Glutamatergic neuron (in vitro differentiated cells): ENCODE measurements at regions not wholly inside any gene's neighbourhood (a gene's known extent, or its start where the extent isn't known, plus 50 kb on each side); places are given as distances from the start of the nearest gene placed in this dataset.

ENCODE experiments used
- DNase-seq: peaks from one replicate; pipeline ENCODE4 v3.0.0; 2022
- H3K27ac Mint-ChIP-seq: one replicate; pipeline ENCODE4 v1.8.0; 2020; ENCODE audit warnings: mild to moderate bottlenecking, mixed read lengths, inconsistent platforms; ENCODE audit not compliant: unreplicated experiment
- H3K27me3 Mint-ChIP-seq: one replicate; pipeline ENCODE4 v1.8.0; 2020; ENCODE audit warnings: mild to moderate bottlenecking, moderate library complexity, mixed read lengths, inconsistent platforms; ENCODE audit not compliant: unreplicated experiment
- H3K36me3 Mint-ChIP-seq: one replicate; pipeline ENCODE4 v1.8.0; 2020; ENCODE audit warnings: mild to moderate bottlenecking, mixed read lengths, inconsistent platforms; ENCODE audit not compliant: unreplicated experiment
- H3K4me1 Mint-ChIP-seq: one replicate; pipeline ENCODE4 v1.8.0; 2020; ENCODE audit warnings: mild to moderate bottlenecking, low read depth, mixed read lengths, inconsistent platforms; ENCODE audit not compliant: unreplicated experiment
- H3K4me3 Mint-ChIP-seq: one replicate; pipeline ENCODE4 v1.8.0; 2020; ENCODE audit warnings: mild to moderate bottlenecking, mixed read lengths, inconsistent platforms; ENCODE audit not compliant: unreplicated experiment
- H3K9me3 Mint-ChIP-seq: one replicate; pipeline ENCODE4 v1.8.0; 2020; ENCODE audit warnings: mild to moderate bottlenecking, moderate library complexity, mixed read lengths, inconsistent platforms; ENCODE audit not compliant: unreplicated experiment
- TF ChIP-seq, protein P1 (sequence below): fragments of 200-600 bp; sonication (generic); IDR thresholded peaks from one replicate; pipeline ENCODE4 v1.5.0; 2021; ENCODE audit not compliant: partially characterized antibody, unreplicated experiment

DNA sequence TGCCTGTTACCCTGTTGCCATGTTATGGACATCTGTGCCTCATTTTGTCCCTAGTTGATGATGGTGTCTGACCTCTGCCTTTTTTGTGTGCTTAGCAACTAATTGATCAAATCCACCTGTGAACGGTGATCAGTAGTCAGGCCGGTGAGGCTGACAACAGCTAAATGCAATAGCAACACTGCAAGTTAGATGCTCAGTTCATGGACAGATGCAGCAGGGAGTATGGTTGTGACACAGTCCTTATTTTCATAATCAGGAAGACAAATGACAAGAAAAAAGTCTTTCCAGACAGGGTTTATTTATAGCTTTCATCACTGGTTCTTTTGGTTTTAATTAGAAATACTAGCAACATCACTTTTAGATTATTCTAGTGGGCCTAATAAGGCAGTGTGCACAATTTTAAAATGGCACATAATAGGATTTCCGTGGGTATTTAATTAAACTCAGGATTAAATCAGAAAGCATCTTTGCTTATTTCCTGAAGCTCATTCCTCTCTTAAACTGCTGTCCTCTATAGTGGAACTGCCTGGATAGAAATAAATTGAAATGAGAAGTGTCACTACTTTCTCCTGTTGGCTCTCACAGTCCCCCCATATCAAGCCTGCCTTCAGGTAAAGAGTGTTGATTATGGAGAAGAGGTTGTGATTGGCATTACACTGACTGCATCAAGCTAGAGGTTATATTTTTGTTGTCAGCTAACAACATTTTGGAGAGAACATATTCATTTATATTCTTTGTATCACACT lies 281.1 kb upstream of the NAV3 start:
- peaks cover 6% of the 10 kb centered on the region for H3K4me1 Mint-ChIP-seq
- H3K27ac Mint-ChIP-seq = no peak overlapping the region
- H3K4me3 Mint-ChIP-seq = no peak overlapping the region
- no peak for DNase-seq
- TF ChIP-seq, protein P1, sequence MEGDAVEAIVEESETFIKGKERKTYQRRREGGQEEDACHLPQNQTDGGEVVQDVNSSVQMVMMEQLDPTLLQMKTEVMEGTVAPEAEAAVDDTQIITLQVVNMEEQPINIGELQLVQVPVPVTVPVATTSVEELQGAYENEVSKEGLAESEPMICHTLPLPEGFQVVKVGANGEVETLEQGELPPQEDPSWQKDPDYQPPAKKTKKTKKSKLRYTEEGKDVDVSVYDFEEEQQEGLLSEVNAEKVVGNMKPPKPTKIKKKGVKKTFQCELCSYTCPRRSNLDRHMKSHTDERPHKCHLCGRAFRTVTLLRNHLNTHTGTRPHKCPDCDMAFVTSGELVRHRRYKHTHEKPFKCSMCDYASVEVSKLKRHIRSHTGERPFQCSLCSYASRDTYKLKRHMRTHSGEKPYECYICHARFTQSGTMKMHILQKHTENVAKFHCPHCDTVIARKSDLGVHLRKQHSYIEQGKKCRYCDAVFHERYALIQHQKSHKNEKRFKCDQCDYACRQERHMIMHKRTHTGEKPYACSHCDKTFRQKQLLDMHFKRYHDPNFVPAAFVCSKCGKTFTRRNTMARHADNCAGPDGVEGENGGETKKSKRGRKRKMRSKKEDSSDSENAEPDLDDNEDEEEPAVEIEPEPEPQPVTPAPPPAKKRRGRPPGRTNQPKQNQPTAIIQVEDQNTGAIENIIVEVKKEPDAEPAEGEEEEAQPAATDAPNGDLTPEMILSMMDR = no peak
- no peaks in the 10 kb centered on the region for H3K36me3 Mint-ChIP-seq
- no peaks in the 10 kb centered on the region for H3K9me3 Mint-ChIP-seq
- peaks cover 2% of the 10 kb centered on the region for H3K27me3 Mint-ChIP-seq

DNA sequence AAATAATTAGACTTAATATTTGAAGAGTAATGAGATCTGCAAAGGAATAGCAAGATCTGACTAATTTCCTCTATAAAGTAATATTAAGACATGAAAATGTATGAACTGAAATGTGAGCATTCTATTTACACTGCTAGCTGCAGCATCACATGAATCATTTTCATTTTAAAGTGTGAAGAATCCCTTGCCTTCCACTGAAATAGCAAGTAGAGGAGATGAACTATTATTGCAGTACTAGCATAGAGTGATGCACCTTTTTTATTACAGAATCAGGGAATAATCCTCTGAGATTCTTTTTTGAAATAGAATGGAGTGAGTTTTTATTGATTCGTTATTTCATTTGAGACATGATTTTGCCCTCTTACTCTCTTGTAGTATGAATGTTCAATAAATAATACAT lies 281.9 kb upstream of the NAV3 start:
- no peak overlapping the region for H3K27ac Mint-ChIP-seq
- H3K36me3 Mint-ChIP-seq = peaks cover 5% of the 10 kb centered on the region
- H3K4me1 Mint-ChIP-seq = peaks cover 6% of the 10 kb centered on the region
- H3K27me3 Mint-ChIP-seq = peaks cover under 1% of the 10 kb centered on the region
- H3K9me3 Mint-ChIP-seq = no peaks in the 10 kb centered on the region
- H3K4me3 Mint-ChIP-seq = no peak overlapping the region
- DNase-seq = no peak
- TF ChIP-seq, protein P1 = no peak

DNA sequence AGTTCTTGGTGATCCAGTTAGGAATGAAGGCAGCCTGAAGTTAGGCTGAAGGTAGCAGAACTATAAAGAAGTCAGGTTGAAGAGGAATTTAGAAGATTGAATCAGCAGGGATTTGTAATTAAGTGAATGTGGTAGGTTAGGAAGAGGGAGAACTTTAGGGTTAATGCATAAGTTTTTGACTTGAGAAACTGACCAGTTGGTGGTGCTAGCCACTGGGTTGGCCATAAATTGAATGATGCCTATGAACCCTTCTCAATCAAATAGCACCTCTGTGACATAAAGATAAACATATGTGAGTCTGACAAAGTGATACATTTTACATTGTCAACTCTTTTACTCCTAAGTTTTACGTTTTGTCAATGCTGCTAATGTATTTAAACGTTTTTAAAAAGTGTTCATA lies 290.6 kb upstream of the NAV3 start:
- Mint-ChIP-seq H3K27ac (no peak overlapping the region), H3K9me3 (no peaks in the 10 kb centered on the region), H3K36me3 (peaks cover 5% of the 10 kb centered on the region), H3K4me3 (no peak overlapping the region), H3K4me1 (no peaks in the 10 kb centered on the region), H3K27me3 (no peaks in the 10 kb centered on the region)
- no peak for DNase-seq
- TF ChIP-seq, protein P1 = no peak

DNA sequence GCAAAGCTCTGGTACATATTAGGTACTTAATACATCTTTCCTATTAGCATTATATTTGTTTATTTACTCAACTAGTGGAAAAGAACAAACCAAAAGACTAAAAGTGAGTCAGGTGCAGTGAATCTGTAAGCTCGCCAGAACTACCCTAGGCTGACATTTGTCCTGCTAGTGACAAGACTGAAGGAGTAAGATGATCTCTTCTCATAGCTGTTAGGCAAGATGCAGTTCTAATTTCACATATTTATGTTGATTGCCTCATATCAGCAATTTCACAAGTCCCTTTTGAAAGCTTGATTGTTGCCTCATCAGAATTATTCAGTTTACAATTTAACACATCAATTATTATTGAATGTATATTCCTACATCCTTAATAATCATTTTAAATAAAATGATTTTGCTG lies 293.0 kb upstream of the NAV3 start:
- no peaks in the 10 kb centered on the region for H3K36me3 Mint-ChIP-seq
- TF ChIP-seq, protein P1 = no peak
- H3K9me3 Mint-ChIP-seq = no peaks in the 10 kb centered on the region
- no peak overlapping the region for H3K27ac Mint-ChIP-seq
- DNase-seq = no peak
- no peaks in the 10 kb centered on the region for H3K27me3 Mint-ChIP-seq
- no peak overlapping the region for H3K4me3 Mint-ChIP-seq
- H3K4me1 Mint-ChIP-seq = no peaks in the 10 kb centered on the region

DNA sequence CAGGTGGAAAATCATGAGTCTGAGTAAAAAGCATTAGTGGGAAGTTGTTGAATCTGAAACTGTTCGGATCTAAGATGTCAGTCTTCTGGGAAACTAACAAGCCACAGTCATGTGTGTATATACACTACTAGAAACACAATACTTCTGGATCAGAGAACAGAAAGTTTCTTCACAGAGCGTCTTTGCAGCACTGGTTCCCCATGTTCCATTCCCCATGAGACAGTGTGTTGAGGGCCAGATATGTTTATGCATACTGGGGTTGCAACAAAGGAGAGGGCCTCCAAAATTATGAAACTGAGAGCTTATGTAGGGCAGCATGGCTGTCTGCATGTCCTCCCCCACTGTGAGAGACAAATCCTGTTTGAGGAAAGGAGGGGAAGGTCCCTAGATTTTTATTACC lies 295.0 kb upstream of the NAV3 start:
- TF ChIP-seq, protein P1 = no peak
- H3K4me1 Mint-ChIP-seq = no peaks in the 10 kb centered on the region
- no peaks in the 10 kb centered on the region for H3K27me3 Mint-ChIP-seq
- H3K9me3 Mint-ChIP-seq = no peaks in the 10 kb centered on the region
- no peak for DNase-seq
- H3K4me3 Mint-ChIP-seq = no peak overlapping the region
- no peaks in the 10 kb centered on the region for H3K36me3 Mint-ChIP-seq
- no peak overlapping the region for H3K27ac Mint-ChIP-seq
